ENCODE measurements at regions not wholly inside any gene's neighbourhood (a gene's known extent, or its start where the extent isn't known, plus 50 kb on each side); places are given as distances from the start of the nearest gene placed in this dataset.

DNA sequence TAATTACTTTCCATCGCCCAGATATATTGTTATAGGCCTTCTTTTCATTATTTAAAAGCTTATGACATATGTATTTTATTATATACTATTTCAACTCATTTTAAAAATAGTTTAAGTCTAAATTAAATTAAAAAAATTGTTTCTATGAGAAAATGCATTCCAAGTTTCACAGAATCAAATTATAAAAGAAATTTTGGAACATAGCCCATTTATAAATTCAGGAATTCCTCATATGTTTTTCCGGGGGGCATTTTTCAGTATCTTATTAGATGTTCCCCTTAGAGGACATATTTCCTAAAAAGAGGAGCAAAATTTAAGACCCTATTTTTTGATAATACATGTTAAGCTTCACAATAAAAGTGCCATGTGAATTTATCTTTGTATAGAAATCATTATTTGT is 119.9 kb upstream of the ATP2B1 start:
- H3K27me3 ChIP-seq (ENCODE audit: insufficient read depth, low read length) = no peaks in the 10 kb centered on the region
- no peaks in the 10 kb centered on the region for H3K79me2 ChIP-seq (ENCODE audit: insufficient read depth, low read length)
- Mint-ChIP-seq H3K9me3 (ENCODE audit: unreplicated experiment) (no peaks in the 10 kb centered on the region), H3K4me1 (ENCODE audit: low read depth, unreplicated experiment) (peaks cover 14% of the 10 kb centered on the region), H3K4me3 (ENCODE audit: unreplicated experiment) (no peak overlapping the region), H3K27ac (ENCODE audit: unreplicated experiment) (no peak overlapping the region), H3K36me3 (ENCODE audit: low read depth, unreplicated experiment) (no peaks in the 10 kb centered on the region), H3K27me3 (ENCODE audit: low read depth, unreplicated experiment) (peaks cover 2% of the 10 kb centered on the region)
- H3K4me2 ChIP-seq (ENCODE audit: low read length) = no peak overlapping the region
- no peaks in the 10 kb centered on the region for H3K4me1 ChIP-seq (ENCODE audit: insufficient read depth, low read length)
- FAIRE-seq = no peak
- TF ChIP-seq, protein P1, sequence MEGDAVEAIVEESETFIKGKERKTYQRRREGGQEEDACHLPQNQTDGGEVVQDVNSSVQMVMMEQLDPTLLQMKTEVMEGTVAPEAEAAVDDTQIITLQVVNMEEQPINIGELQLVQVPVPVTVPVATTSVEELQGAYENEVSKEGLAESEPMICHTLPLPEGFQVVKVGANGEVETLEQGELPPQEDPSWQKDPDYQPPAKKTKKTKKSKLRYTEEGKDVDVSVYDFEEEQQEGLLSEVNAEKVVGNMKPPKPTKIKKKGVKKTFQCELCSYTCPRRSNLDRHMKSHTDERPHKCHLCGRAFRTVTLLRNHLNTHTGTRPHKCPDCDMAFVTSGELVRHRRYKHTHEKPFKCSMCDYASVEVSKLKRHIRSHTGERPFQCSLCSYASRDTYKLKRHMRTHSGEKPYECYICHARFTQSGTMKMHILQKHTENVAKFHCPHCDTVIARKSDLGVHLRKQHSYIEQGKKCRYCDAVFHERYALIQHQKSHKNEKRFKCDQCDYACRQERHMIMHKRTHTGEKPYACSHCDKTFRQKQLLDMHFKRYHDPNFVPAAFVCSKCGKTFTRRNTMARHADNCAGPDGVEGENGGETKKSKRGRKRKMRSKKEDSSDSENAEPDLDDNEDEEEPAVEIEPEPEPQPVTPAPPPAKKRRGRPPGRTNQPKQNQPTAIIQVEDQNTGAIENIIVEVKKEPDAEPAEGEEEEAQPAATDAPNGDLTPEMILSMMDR (IDR thresholded peaks at IDR 0.05; ENCODE audit: insufficient read depth, low read depth, low read length) = no peak
- TF ChIP-seq EZH2 (IDR thresholded peaks at IDR 0.05; ENCODE audit: insufficient read depth, low read length) = no peak
- no peak for DNase-seq (ENCODE audit: low read depth)
- H3K27ac ChIP-seq (ENCODE audit: low read depth, low read length) = no peak overlapping the region
- H3K9me3 ChIP-seq (ENCODE audit: insufficient read depth, low read depth, low read length) = no peaks in the 10 kb centered on the region
- no peak overlapping the region for H3K4me3 ChIP-seq (ENCODE audit: insufficient read depth, low read depth, low read length)
- no peaks in the 10 kb centered on the region for H3K36me3 ChIP-seq (ENCODE audit: insufficient read depth, low read length)
- no peak overlapping the region for H3K9ac ChIP-seq (ENCODE audit: low read length)
- H4K20me1 ChIP-seq (ENCODE audit: insufficient read depth, low read length) = no peaks in the 10 kb centered on the region
- H2AFZ ChIP-seq (ENCODE audit: low read depth, low read length) = no peak overlapping the region

DNA sequence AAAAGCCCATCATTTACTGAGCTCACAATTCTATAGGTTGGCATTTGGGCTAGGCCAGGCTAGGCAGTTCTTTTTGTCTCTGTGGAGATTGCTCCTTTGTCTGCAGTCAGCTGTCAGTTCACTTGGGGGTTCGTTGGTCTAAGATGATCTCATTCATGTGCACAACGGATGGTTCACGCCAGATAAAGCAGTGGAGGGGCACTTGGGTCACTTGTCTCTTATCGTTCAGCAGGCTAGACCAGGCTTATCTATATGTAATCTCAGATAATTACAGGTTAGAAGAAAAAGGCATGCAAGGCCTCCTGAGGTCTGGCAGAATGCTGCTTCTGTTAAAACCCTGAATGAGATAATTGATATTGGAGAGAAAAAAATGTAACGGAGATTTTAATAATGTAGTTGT is 119.0 kb upstream of the ATP2B1 start:
- FAIRE-seq (no peak), DNase-seq (ENCODE audit: low read depth) (no peak)
- TF ChIP-seq, protein P1 (IDR thresholded peaks at IDR 0.05; ENCODE audit: insufficient read depth, low read depth, low read length) = no peak
- TF ChIP-seq EZH2 (IDR thresholded peaks at IDR 0.05; ENCODE audit: insufficient read depth, low read length) = no peak
- Mint-ChIP-seq H3K27ac (ENCODE audit: unreplicated experiment) (no peak overlapping the region), H3K4me3 (ENCODE audit: unreplicated experiment) (no peak overlapping the region), H3K36me3 (ENCODE audit: low read depth, unreplicated experiment) (no peaks in the 10 kb centered on the region), H3K9me3 (ENCODE audit: unreplicated experiment) (no peaks in the 10 kb centered on the region), H3K27me3 (ENCODE audit: low read depth, unreplicated experiment) (no peaks in the 10 kb centered on the region), H3K4me1 (ENCODE audit: low read depth, unreplicated experiment) (peaks cover 14% of the 10 kb centered on the region)
- Histone ChIP-seq H3K27ac (ENCODE audit: low read depth, low read length) (no peak overlapping the region), H2AFZ (ENCODE audit: low read depth, low read length) (no peak overlapping the region), H3K79me2 (ENCODE audit: insufficient read depth, low read length) (no peaks in the 10 kb centered on the region), H3K36me3 (ENCODE audit: insufficient read depth, low read length) (no peaks in the 10 kb centered on the region), H3K9ac (ENCODE audit: low read length) (no peak overlapping the region), H3K27me3 (ENCODE audit: insufficient read depth, low read length) (no peaks in the 10 kb centered on the region), H4K20me1 (ENCODE audit: insufficient read depth, low read length) (no peaks in the 10 kb centered on the region), H3K4me2 (ENCODE audit: low read length) (no peak overlapping the region), H3K4me1 (ENCODE audit: insufficient read depth, low read length) (no peaks in the 10 kb centered on the region), H3K9me3 (ENCODE audit: insufficient read depth, low read depth, low read length) (no peaks in the 10 kb centered on the region), H3K4me3 (ENCODE audit: insufficient read depth, low read depth, low read length) (no peak overlapping the region)

DNA sequence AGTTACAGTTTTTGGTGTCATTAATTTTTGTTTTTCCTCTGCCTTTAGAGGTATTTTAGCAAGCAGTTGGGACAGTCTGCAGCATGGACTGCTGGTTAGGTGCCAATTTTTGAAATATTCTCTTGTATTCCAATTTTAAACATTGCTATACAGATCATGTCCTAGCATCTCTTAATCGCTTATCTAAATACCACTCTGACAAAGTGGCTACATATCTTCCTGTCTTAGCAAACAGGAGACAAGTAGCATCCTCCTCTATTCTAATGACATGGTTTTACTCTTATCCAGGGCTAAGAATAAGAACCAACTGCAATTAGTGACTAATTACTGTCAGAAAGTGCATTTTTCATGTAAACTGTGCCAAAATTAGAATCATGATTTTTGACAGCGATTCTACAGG is 117.8 kb upstream of the ATP2B1 start:
- no peak for TF ChIP-seq EZH2 (IDR thresholded peaks at IDR 0.05; ENCODE audit: insufficient read depth, low read length)
- TF ChIP-seq, protein P1 (IDR thresholded peaks at IDR 0.05; ENCODE audit: insufficient read depth, low read depth, low read length) = no peak
- no peak for DNase-seq (ENCODE audit: low read depth)
- H3K27me3 ChIP-seq (ENCODE audit: insufficient read depth, low read length) = no peaks in the 10 kb centered on the region
- H4K20me1 ChIP-seq (ENCODE audit: insufficient read depth, low read length) = no peaks in the 10 kb centered on the region
- no peaks in the 10 kb centered on the region for H3K27me3 Mint-ChIP-seq (ENCODE audit: low read depth, unreplicated experiment)
- no peaks in the 10 kb centered on the region for H3K36me3 ChIP-seq (ENCODE audit: insufficient read depth, low read length)
- no peak overlapping the region for H3K27ac Mint-ChIP-seq (ENCODE audit: unreplicated experiment)
- no peak overlapping the region for H3K9ac ChIP-seq (ENCODE audit: low read length)
- no peak overlapping the region for H3K4me3 ChIP-seq (ENCODE audit: insufficient read depth, low read depth, low read length)
- no peaks in the 10 kb centered on the region for H3K9me3 ChIP-seq (ENCODE audit: insufficient read depth, low read depth, low read length)
- no peak overlapping the region for H3K4me3 Mint-ChIP-seq (ENCODE audit: unreplicated experiment)
- no peaks in the 10 kb centered on the region for H3K79me2 ChIP-seq (ENCODE audit: insufficient read depth, low read length)
- no peaks in the 10 kb centered on the region for H3K9me3 Mint-ChIP-seq (ENCODE audit: unreplicated experiment)
- peaks cover 17% of the 10 kb centered on the region for H3K4me1 Mint-ChIP-seq (ENCODE audit: low read depth, unreplicated experiment)
- no peaks in the 10 kb centered on the region for H3K4me1 ChIP-seq (ENCODE audit: insufficient read depth, low read length)
- H2AFZ ChIP-seq (ENCODE audit: low read depth, low read length) = no peak overlapping the region
- no peaks in the 10 kb centered on the region for H3K36me3 Mint-ChIP-seq (ENCODE audit: low read depth, unreplicated experiment)
- H3K27ac ChIP-seq (ENCODE audit: low read depth, low read length) = no peak overlapping the region
- no peak for FAIRE-seq
- H3K4me2 ChIP-seq (ENCODE audit: low read length) = no peak overlapping the region
